Spleen (tissue), 11 donors: ENCODE measurements at regions not wholly inside any gene's neighbourhood (a gene's known extent, or its start where the extent isn't known, plus 50 kb on each side); places are given as distances from the start of the nearest gene placed in this dataset.

ENCODE experiments used
- DNase-seq: peaks from one replicate; pipeline ENCODE4 v3.0.0-alpha.2; 2020
- H3K27ac ChIP-seq, 8 donors: fragments of 200-600 bp; sonication (generic) in 7 of 8; 1 replicate in 4 of 8; 2 replicates in 4 of 8; pipeline versions ENCODE4 v1.5.0 to v1.8.0; 2016 to 2021; ENCODE audit warnings: inconsistent platforms in 4 of 8, mild to moderate bottlenecking in 4 of 8, moderate library complexity in 1 of 8
- H3K27me3 ChIP-seq, 7 donors: fragments of 200-600 bp; sonication (generic) in 6 of 7; replicated peaks in 1 of 7; 1 replicate in 4 of 7; 2 replicates in 3 of 7; pipeline versions ENCODE4 v1.5.0 to v1.8.0; 2016 to 2021; ENCODE audit warnings: inconsistent platforms in 3 of 7, mild to moderate bottlenecking in 1 of 7
- H3K36me3 ChIP-seq, 6 donors: fragments of 200-600 bp; sonication (generic) in 5 of 6; 1 replicate in 4 of 6; 2 replicates in 2 of 6; pipeline versions ENCODE4 v1.5.0 to v1.8.0; 2016 to 2021; ENCODE audit warnings: inconsistent platforms in 2 of 6
- H3K4me1 ChIP-seq, 6 donors: fragments of 200-600 bp; sonication (generic) in 5 of 6; 1 replicate in 3 of 6; 2 replicates in 3 of 6; pipeline versions ENCODE4 v1.5.0 to v1.8.0; 2016 to 2021; ENCODE audit warnings: inconsistent platforms in 3 of 6
- H3K4me3 ChIP-seq, 8 donors: fragments of 200-600 bp; sonication (generic) in 7 of 8; 1 replicate in 4 of 8; 2 replicates in 4 of 8; pipeline versions ENCODE4 v1.5.0 to v1.8.0; 2016 to 2021; ENCODE audit warnings: inconsistent platforms in 4 of 8, mild to moderate bottlenecking in 4 of 8, moderate library complexity in 2 of 8
- H3K9me3 ChIP-seq, 8 donors: fragments of 200-600 bp; sonication (generic) in 7 of 8; 1 replicate in 4 of 8; 2 replicates in 4 of 8; pipeline versions ENCODE4 v1.5.0 to v1.8.0; 2016 to 2021; ENCODE audit warnings: inconsistent platforms in 4 of 8
- CTCF ChIP-seq, 11 experiments: fragments of 200-600 bp in 7 of 11; fragments of 450-650 bp in 4 of 11; sonication (generic) in 4 of 11; IDR thresholded peaks in 8 of 11; conservative IDR thresholded peaks in 3 of 11; 1 replicate in 7 of 11; 2 replicates in 4 of 11; pipeline versions ENCODE4 v1.4.0 to v1.8.0; 2016 to 2021; ENCODE audit warnings: antibody characterized with exemption in 11 of 11, inconsistent platforms in 4 of 11, mild to moderate bottlenecking in 1 of 11
- POLR2A ChIP-seq, 3 donors: fragments of 450-650 bp; IDR thresholded peaks; one replicate each; pipeline ENCODE4 v1.5.1; 2017; ENCODE audit warnings: antibody characterized with exemption in 3 of 3, mild to moderate bottlenecking in 1 of 3
- POLR2AphosphoS5 ChIP-seq, 3 donors: sonication (generic); formaldehyde crosslinking; IDR thresholded peaks; one replicate each; pipeline ENCODE4 v1.5.1; 2017; ENCODE audit warnings: antibody characterized with exemption in 3 of 3
- WGBS, 5 donors: extraction: QIAGEN DNeasy Blood & Tissue Kit in 3 of 5; methylation state at CpG; one replicate each; pipeline versions ENCODE4 v1.1.5 to v1.1.7; 2013 to 2018; 5-methylcytosine and 5-hydroxymethylcytosine counted together
- intact Hi-C: fragments of 100-400 bp; cut with DNase I; formaldehyde crosslinking; loops from one replicate; pipeline ENCODE4 v1.15.0; 2023; ENCODE audit warnings: low total_unique reads
- donor health status: healthy with polysubstance abuse.
- donor health status: DM: no; HTN: no; CAD: no; lungs with moderate emphysema.
- donor health status: DM: no; HTN: no; CAD: no.
- donor health status: Bipolar disorder and iron deficiency.
- donor health status: healthy.
- donor health status: DM: no; HTN: no; CAD: no.
- donor health status: DM: yes; HTN: yes; CAD: no.

DNA sequence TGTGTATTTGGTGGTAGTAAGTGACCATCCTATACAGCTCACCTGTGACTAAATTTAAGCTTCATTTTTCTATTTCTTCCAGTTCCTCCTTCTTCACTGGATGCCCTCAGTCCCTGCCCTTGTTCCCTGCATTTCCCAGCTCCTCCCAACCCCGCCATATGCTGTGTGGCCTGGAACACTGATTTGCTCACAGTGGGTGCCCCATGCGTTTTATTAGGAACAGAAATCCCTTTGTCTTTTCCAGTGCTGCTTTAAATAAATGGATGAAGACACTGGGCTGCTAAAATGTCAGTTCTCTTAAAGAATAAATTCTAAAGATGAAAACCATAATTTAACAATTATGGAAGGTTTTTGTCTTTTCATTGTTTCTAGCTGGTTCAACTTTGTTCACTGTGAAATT lies 477.3 kb downstream of the DCDC2C start:
- intact Hi-C loops, result no loop called here
- H3K4me1 ChIP-seq, result no peaks in the 10 kb centered on the region
- DNase-seq, result no peak
- WGBS, 5 donors, result 69 to 86% (median 74%) methylated on average over 2 of the region's 2 CpGs
- no peaks in the 10 kb centered on the region for H3K27me3 ChIP-seq
- no peak overlapping the region for H3K4me3 ChIP-seq
- no peaks in the 10 kb centered on the region for H3K36me3 ChIP-seq
- TF ChIP-seq POLR2AphosphoS5 (IDR thresholded peaks at IDR 0.05) (no peak), CTCF (IDR thresholded peaks at IDR 0.05 in 8 of 11, conservative IDR thresholded peaks at IDR 0.05 in 3 of 11) (no peak), POLR2A (IDR thresholded peaks at IDR 0.05) (no peak)
- H3K9me3 ChIP-seq, result peaks cover 2 to 40% (median 24%) of the 10 kb centered on the region in 8 donors
- no peak overlapping the region for H3K27ac ChIP-seq

DNA sequence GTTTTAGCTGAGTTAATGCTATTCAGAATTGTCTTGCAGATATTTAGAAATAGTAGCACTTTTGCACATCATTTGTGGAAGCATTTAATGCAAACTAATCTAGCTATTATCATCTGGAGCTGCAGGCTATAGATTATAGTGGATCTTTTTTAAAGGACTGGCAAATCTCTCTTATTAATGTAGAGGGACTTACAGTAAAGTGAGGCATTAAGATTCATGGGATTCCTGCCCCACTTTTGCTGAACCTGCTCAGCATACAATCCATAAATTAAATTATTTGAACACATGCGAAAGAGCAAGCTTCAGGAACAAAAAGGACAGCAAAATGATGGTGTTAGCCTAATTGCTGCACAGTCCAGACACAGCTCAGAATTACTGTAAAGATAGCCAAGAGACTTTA lies 477.7 kb downstream of the DCDC2C start:
- TF ChIP-seq POLR2A (IDR thresholded peaks at IDR 0.05) (no peak), POLR2AphosphoS5 (IDR thresholded peaks at IDR 0.05) (no peak), CTCF (IDR thresholded peaks at IDR 0.05 in 8 of 11, conservative IDR thresholded peaks at IDR 0.05 in 3 of 11) (no peak)
- H3K4me3 ChIP-seq, result no peak overlapping the region
- peaks cover 2 to 36% (median 20%) of the 10 kb centered on the region in 8 donors for H3K9me3 ChIP-seq
- H3K4me1 ChIP-seq, result no peaks in the 10 kb centered on the region
- DNase-seq, result no peak
- H3K36me3 ChIP-seq, result no peaks in the 10 kb centered on the region
- intact Hi-C loops, result no loop called here
- 84 to 92% (median 88%) methylated on average over 1 of the region's 1 CpG for whole genome bisulfite sequencing, 5 donors
- H3K27ac ChIP-seq, result no peak overlapping the region
- no peaks in the 10 kb centered on the region for H3K27me3 ChIP-seq

DNA sequence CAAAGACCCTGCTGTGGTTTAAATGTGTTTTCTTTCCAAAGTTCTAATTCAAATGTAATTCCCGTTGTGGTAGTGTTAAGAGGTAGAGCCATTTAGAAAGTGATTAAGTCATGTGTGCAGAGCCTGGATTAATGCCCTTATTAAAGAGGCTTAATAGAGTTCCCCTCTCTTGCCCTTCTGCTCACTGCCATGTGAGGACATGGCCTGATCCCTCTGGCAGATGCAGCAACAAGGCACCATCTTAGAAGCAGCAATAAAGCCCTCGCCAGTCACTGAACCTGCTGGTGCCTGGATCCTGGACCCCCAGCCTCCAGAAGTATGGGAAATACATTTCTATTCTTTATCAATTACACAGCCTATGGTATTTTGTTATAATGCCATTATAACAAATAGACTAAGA lies 485.2 kb downstream of the DCDC2C start:
- 78 to 92% (median 84%) methylated on average over 2 of the region's 2 CpGs for WGBS, 5 donors
- TF ChIP-seq POLR2AphosphoS5 (IDR thresholded peaks at IDR 0.05), result no peak
- TF ChIP-seq POLR2A (IDR thresholded peaks at IDR 0.05), result no peak
- TF ChIP-seq CTCF (IDR thresholded peaks at IDR 0.05 in 8 of 11, conservative IDR thresholded peaks at IDR 0.05 in 3 of 11), result no peak
- Histone ChIP-seq H3K27ac (no peak overlapping the region), H3K4me3 (no peak overlapping the region), H3K27me3 (no peaks in the 10 kb centered on the region), H3K36me3 (no peaks in the 10 kb centered on the region), H3K9me3 (peaks cover 0 to 29% (median 16%) of the 10 kb centered on the region in 8 donors), H3K4me1 (no peaks in the 10 kb centered on the region)
- intact Hi-C loops, result no loop called here
- DNase-seq, result no peak

DNA sequence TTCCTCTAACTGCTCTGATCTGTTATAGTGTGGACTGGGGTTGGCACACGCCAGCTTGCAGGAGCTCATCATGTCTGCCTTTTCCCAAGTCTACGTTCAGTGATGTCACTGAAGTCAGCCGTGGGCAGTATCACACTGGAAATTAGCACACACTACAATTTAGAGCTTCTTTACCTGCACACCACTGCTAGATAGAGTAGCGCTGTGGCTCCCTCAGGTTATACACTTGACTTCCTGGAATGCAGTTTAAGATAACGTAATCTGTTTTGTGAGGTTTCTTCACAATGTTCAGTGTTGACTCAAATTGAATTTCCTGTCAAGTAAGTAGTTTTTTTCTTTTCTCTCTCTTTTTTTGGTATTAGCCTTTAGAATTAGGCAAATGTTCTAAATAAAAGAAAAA lies 487.2 kb downstream of the DCDC2C start:
- 74 to 86% (median 82%) methylated on average over 5 of the region's 5 CpGs for WGBS, 5 donors
- no peak for DNase-seq
- Histone ChIP-seq H3K27me3 (no peaks in the 10 kb centered on the region), H3K4me3 (no peak overlapping the region), H3K9me3 (peaks cover 0 to 27% (median 16%) of the 10 kb centered on the region in 8 donors), H3K36me3 (no peaks in the 10 kb centered on the region), H3K4me1 (no peaks in the 10 kb centered on the region), H3K27ac (no peak overlapping the region)
- intact Hi-C loops, result no loop called here
- no peak for TF ChIP-seq POLR2AphosphoS5 (IDR thresholded peaks at IDR 0.05)
- no peak for TF ChIP-seq CTCF (IDR thresholded peaks at IDR 0.05 in 8 of 11, conservative IDR thresholded peaks at IDR 0.05 in 3 of 11)
- no peak for TF ChIP-seq POLR2A (IDR thresholded peaks at IDR 0.05)
